ENCODE measurements at regions not wholly inside any gene's neighbourhood (a gene's known extent, or its start where the extent isn't known, plus 50 kb on each side); places are given as distances from the start of the nearest gene placed in this dataset.
A peak's percentile ranks its signal among the peaks of the same experiment; 100 is the strongest.
"Not testable (repeated sequence)": the region's sequence is repeated elsewhere in the genome, so short reads cannot be mapped to it uniquely, and the experiment has no call there.

DNA sequence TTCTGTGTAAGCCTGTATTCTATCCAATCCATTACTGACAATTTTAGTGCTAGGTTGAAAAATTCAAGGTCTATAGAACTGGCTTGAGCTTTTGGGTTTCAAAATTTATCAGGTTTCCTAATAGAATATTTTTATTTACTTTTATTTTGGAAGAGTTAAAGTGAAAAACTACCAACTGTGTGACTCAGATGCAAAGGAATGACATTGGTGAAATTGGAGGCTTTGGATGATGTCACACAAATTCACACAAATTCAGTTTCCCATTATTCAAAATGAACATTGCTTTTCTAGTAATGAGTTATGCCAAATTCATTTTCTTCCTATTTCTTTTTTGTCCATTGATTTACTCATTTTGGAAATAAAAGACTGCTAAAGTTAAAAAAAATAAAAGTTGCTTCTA is 186.9 kb downstream of the ALX1 start:
- no peak for DNase-seq
- Histone ChIP-seq H3K4me1 (peaks cover 0 to 5% (median 0%) of the 10 kb centered on the region in 12 donors), H3K36me3 (no peaks in the 10 kb centered on the region), H3K27me3 (peaks cover 0 to 26% (median 4%) of the 10 kb centered on the region in 9 donors), H3K9me3 (peaks cover 0 to 7% (median 0%) of the 10 kb centered on the region in 12 donors), H3K27ac (no peak overlapping the region), H3K4me3 (no peak overlapping the region)
- no peak for TF ChIP-seq POLR2A (IDR thresholded peaks at IDR 0.05)
- TF ChIP-seq, protein P1, sequence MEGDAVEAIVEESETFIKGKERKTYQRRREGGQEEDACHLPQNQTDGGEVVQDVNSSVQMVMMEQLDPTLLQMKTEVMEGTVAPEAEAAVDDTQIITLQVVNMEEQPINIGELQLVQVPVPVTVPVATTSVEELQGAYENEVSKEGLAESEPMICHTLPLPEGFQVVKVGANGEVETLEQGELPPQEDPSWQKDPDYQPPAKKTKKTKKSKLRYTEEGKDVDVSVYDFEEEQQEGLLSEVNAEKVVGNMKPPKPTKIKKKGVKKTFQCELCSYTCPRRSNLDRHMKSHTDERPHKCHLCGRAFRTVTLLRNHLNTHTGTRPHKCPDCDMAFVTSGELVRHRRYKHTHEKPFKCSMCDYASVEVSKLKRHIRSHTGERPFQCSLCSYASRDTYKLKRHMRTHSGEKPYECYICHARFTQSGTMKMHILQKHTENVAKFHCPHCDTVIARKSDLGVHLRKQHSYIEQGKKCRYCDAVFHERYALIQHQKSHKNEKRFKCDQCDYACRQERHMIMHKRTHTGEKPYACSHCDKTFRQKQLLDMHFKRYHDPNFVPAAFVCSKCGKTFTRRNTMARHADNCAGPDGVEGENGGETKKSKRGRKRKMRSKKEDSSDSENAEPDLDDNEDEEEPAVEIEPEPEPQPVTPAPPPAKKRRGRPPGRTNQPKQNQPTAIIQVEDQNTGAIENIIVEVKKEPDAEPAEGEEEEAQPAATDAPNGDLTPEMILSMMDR (IDR thresholded peaks at IDR 0.05): no peak
- intact Hi-C loops (cut with DNase I): loop anchor here in 7 of 10 donors (5.0 kb wide), 3 partner anchors 405 to 455 kb away; partner anchors contain the start of gene NTS (in 6 of the 7)
- ATAC-seq: no peak

DNA sequence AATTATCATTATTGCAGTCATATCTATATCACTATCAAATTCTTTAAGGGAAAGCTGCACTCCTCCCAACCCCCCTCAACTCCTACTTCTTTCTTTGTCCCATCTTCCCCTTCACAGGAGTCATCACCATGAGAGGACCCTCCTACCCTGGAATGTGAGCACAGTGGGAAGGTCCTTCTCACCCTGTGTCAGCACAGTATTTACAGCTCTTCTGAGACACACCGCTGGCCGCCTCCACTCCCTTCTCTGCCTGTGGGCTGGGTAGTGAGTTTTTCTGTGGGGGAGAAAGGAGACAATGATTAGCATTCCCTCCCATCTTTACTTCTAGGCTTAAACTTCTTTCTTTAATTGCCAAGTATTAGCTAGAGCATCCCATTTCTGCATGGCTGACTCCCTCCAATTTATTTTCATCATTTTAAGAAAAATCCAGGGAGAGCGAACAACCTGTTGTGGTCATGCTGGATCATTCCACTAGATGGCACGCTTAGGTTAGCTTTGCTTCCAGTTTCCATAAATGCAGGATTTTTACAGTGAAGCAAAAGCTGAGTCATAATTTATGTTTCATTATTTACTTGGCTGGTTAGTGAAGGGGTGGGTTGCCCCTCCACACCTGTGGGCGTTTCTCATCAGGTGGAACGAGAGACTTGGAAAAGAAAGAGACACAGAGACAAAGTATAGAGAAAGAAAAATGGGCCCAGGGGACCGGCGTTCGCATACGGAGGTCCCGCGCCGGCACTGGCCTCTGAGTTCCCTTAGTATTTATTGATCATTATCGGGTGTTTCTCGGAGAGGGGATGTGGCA is 188.5 kb downstream of the ALX1 start:
- no peaks in the 10 kb centered on the region for H3K36me3 ChIP-seq
- H3K4me1 ChIP-seq: peaks cover 0 to 5% (median 0%) of the 10 kb centered on the region in 12 donors
- H3K27me3 ChIP-seq: peaks cover 0 to 26% (median 4%) of the 10 kb centered on the region in 9 donors
- TF ChIP-seq, protein P1 (IDR thresholded peaks at IDR 0.05): peak; percentile 56 to 81 (median 74)
- no peak for TF ChIP-seq POLR2A (IDR thresholded peaks at IDR 0.05)
- intact Hi-C loops (cut with DNase I): loop anchor here (2.0 to 5.0 kb wide), 7 partner anchors 400 to 454 kb away; partner anchors contain the start of gene NTS (in 6 of the 10)
- peaks cover 0 to 7% (median 0%) of the 10 kb centered on the region in 12 donors for H3K9me3 ChIP-seq
- peak in 3 of 4 donors; percentile 32 to 68 (median 61) for ATAC-seq
- no peak overlapping the region for H3K27ac ChIP-seq
- DNase-seq: peak in 1 of 5 donors; percentile 15
- 10 to 15% (median 13%) methylated on average over 15 of the region's 15 CpGs for WGBS, 4 donors
- H3K4me3 ChIP-seq: peak overlapping the region in 11 of 12 donors; percentile 17 to 58 (median 44)

DNA sequence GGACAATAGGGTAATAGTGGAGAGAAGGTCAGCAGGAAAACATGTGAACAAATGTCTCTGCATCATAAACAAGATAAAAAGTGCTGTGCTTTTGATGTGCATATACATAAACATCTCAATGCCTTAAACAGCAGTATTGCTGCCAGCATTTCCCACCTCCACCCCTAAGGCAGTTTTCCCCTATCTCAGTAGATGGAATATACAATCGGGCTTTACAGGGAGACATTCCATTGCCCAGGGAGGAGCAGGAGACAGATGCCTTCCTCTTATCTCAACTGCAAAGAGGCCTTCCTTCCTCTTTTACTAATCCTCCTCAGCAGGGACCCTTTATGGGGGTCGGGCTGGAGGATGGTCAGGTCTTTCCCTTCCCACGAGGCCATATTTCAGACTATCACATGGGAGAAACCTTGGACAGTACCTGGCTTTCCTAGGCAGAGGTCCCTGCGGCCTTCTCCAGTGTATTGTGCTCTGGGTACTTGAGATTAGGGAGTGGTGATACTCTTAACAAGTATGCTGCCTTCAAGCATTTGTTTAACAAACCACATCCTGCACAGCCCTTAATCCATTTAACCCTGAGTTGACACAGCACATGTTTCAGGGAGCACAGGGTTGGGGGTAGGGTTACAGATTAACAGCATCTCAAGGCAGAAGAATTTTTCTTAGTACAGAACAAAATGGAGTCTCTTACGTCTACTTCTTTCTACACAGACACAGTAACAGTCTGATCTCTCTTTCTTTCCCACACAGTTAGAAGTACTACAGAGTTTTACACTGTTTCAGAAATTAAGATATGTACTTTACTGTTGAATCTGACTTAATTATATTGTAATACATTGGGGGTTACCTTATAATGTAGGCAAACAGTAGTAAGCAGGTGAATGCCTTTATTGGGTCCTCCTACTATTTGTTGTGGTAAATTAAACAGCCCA is 189.4 kb downstream of the ALX1 start:
- H3K4me1 ChIP-seq, H3K36me3 ChIP-seq, H3K9me3 ChIP-seq, H3K27ac ChIP-seq, DNase-seq, ATAC-seq: not testable (repeated sequence)
- Histone ChIP-seq H3K4me3 (peak overlapping the region in 11 of 12 donors; percentile 17 to 58 (median 44)), H3K27me3 (peaks cover 0 to 19% (median 4%) of the 10 kb centered on the region in 9 donors)
- intact Hi-C loops (cut with DNase I): loop anchor here (2.0 to 10.0 kb wide), 8 partner anchors 105 to 453 kb away; partner anchors contain the start of gene NTS (in 7 of the 10)
- 31 to 38% (median 35%) methylated on average over 5 of the region's 5 CpGs for WGBS, 4 donors

DNA sequence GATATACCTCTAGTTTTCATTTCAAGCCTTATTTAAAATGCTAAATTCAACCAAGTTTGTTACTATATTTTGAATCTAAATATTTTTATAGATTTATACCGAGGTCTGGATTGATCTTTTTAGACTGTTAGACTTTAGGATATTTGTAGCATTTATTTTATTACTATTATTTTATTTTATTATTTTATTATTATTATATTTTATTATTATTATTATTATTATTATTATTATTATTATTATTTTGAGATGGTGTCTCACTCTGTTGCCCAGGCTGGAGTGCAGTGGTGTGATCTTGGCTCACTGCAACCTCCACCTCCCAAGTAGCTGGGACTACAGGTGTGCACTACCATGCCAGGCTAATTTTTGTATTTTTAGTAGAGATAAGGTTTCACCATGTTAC is 195.3 kb downstream of the ALX1 start:
- not testable (repeated sequence) for H3K4me1 ChIP-seq, H3K27me3 ChIP-seq, ATAC-seq, H3K9me3 ChIP-seq, H3K27ac ChIP-seq, H3K36me3 ChIP-seq, DNase-seq, H3K4me3 ChIP-seq
- WGBS, 4 donors: 88 to 95% (median 90%) methylated on average over 1 of the region's 1 CpG
- intact Hi-C loops (cut with DNase I): loop anchor here in 6 of 10 donors (5.0 to 10.0 kb wide), 4 partner anchors 100 to 397 kb away; partner anchors contain the start of gene NTS (in 1 of the 6)
